Body of pancreas (tissue), 4 donors: ENCODE measurements at regions not wholly inside any gene's neighbourhood (a gene's known extent, or its start where the extent isn't known, plus 50 kb on each side); places are given as distances from the start of the nearest gene placed in this dataset.

Experiments used
- ATAC-seq: fragments of 150-250 bp; one replicate; pipeline ENCODE4 v1.9.1; 2016
- DNase-seq, 4 donors: peaks; one replicate each; pipeline ENCODE4 v3.0.0-alpha.2; 2019
- H3K27ac ChIP-seq, 4 donors: fragments of 200-600 bp; sonication (generic); 1 replicate in 3 of 4; 2 replicates in 1 of 4; pipeline versions ENCODE4 v1.5.1 to v1.6.1; 2016 to 2019; ENCODE audit warnings: mild to moderate bottlenecking in 1 of 4, mixed read lengths in 1 of 4, moderate library complexity in 1 of 4
- H3K27me3 ChIP-seq, 2 donors: fragments of 200-600 bp; sonication (generic); one replicate each; pipeline ENCODE4 v1.6.0; 2016; ENCODE audit warnings: mild to moderate bottlenecking in 1 of 2
- H3K36me3 ChIP-seq, 2 donors: fragments of 200-600 bp; sonication (generic); replicated peaks in 1 of 2; 2 replicates each; pipeline ENCODE4 v1.5.1; 2016; ENCODE audit warnings: low read depth in 2 of 2; ENCODE audit not compliant: insufficient read depth in 1 of 2
- H3K4me1 ChIP-seq: fragments of 200-600 bp; sonication (generic); one replicate; pipeline ENCODE4 v1.6.0; 2016
- H3K4me3 ChIP-seq, 2 donors: fragments of 200-600 bp; sonication (generic); 1 replicate in 1 of 2; 2 replicates in 1 of 2; pipeline ENCODE4 v1.5.1; 2016 to 2019
- H3K9me3 ChIP-seq, 3 donors: fragments of 200-600 bp; sonication (generic); 1 replicate in 2 of 3; 2 replicates in 1 of 3; pipeline ENCODE4 v1.5.1; 2016
- CTCF ChIP-seq, 7 experiments: fragments of 450-650 bp in 4 of 7; fragments of 200-600 bp in 3 of 7; sonication (generic) in 3 of 7; IDR thresholded peaks; one replicate each; pipeline ENCODE4 v1.5.1; 2016 to 2019; ENCODE audit warnings: antibody characterized with exemption in 7 of 7
- POLR2A ChIP-seq, 3 donors: fragments of 450-650 bp; IDR thresholded peaks; one replicate each; pipeline ENCODE4 v1.6.1; 2016; ENCODE audit warnings: antibody characterized with exemption in 3 of 3, mild to moderate bottlenecking in 2 of 3
- WGBS, 2 donors: methylation state at CpG; one replicate each; pipeline ENCODE4 v1.1.5; 2017; 5-methylcytosine and 5-hydroxymethylcytosine counted together
- intact Hi-C: fragments of 100-400 bp; cut with DNase I; formaldehyde crosslinking; loops from one replicate; pipeline ENCODE4 v1.15.1; 2023

- Histone ChIP-seq H3K9me3 (no peaks in the 10 kb centered on the region), H3K4me1 (no peaks in the 10 kb centered on the region), H3K4me3 (no peak overlapping the region), H3K27ac (no peak overlapping the region), H3K27me3 (no peaks in the 10 kb centered on the region), H3K36me3 (no peaks in the 10 kb centered on the region)
- DNase-seq (no peak), ATAC-seq (no peak)
- intact Hi-C loops: no loop called here
- WGBS, 2 donors: 74 to 82% methylated on average over 8 of the region's 8 CpGs
- TF ChIP-seq CTCF (IDR thresholded peaks at IDR 0.05) (no peak), POLR2A (IDR thresholded peaks at IDR 0.05) (no peak)
Observed at GRCh38 chr5:17431272-17432050, 66.6 kb upstream of the TAF11L2 start.

GRCh38 chr5:17432569-17432968 is 65.5 kb upstream of the TAF11L2 start:
- Histone ChIP-seq H3K4me1 (no peaks in the 10 kb centered on the region), H3K27me3 (no peaks in the 10 kb centered on the region), H3K27ac (no peak overlapping the region), H3K9me3 (no peaks in the 10 kb centered on the region), H3K36me3 (no peaks in the 10 kb centered on the region), H3K4me3 (no peak overlapping the region)
- WGBS, 2 donors: 69 to 73% methylated on average over 3 of the region's 3 CpGs
- TF ChIP-seq CTCF (IDR thresholded peaks at IDR 0.05): no peak
- no peak for TF ChIP-seq POLR2A (IDR thresholded peaks at IDR 0.05)
- ATAC-seq (no peak), DNase-seq (no peak)
- intact Hi-C loops: no loop called here

- Histone ChIP-seq H3K4me1 (no peaks in the 10 kb centered on the region), H3K27me3 (no peaks in the 10 kb centered on the region), H3K9me3 (no peaks in the 10 kb centered on the region), H3K27ac (no peak overlapping the region), H3K36me3 (no peaks in the 10 kb centered on the region), H3K4me3 (no peak overlapping the region)
- ATAC-seq (no peak), DNase-seq (no peak)
- 66 to 67% methylated on average over 6 of the region's 6 CpGs for WGBS, 2 donors
- no peak for TF ChIP-seq POLR2A (IDR thresholded peaks at IDR 0.05)
- TF ChIP-seq CTCF (IDR thresholded peaks at IDR 0.05): no peak
- intact Hi-C loops: no loop called here
Observed at GRCh38 chr5:17433406-17433805, 64.6 kb upstream of the TAF11L2 start.

- no peak overlapping the region for H3K4me3 ChIP-seq
- no peaks in the 10 kb centered on the region for H3K36me3 ChIP-seq
- TF ChIP-seq CTCF (IDR thresholded peaks at IDR 0.05): no peak
- TF ChIP-seq POLR2A (IDR thresholded peaks at IDR 0.05): no peak
- no peak for ATAC-seq
- H3K4me1 ChIP-seq: no peaks in the 10 kb centered on the region
- intact Hi-C loops: no loop called here
- no peaks in the 10 kb centered on the region for H3K9me3 ChIP-seq
- no peaks in the 10 kb centered on the region for H3K27me3 ChIP-seq
- no peak overlapping the region for H3K27ac ChIP-seq
- DNase-seq: no peak
Observed at GRCh38 chr5:17434982-17435381, 63.0 kb upstream of the TAF11L2 start.

- Histone ChIP-seq H3K36me3 (no peaks in the 10 kb centered on the region), H3K4me1 (no peaks in the 10 kb centered on the region), H3K4me3 (no peak overlapping the region), H3K27ac (peak overlapping the region in 1 of 4 donors; percentile 42), H3K27me3 (no peaks in the 10 kb centered on the region), H3K9me3 (no peaks in the 10 kb centered on the region)
- no peak for DNase-seq
- 48 to 56% methylated on average over 4 of the region's 4 CpGs for WGBS, 2 donors
- TF ChIP-seq POLR2A (IDR thresholded peaks at IDR 0.05) (no peak), CTCF (IDR thresholded peaks at IDR 0.05) (no peak)
- no peak for ATAC-seq
- intact Hi-C loops: no loop called here
Observed at GRCh38 chr5:17436350-17436749, 61.7 kb upstream of the TAF11L2 start.
